SU-DHL-6 (cell line): ENCODE measurements at regions not wholly inside any gene's neighbourhood (a gene's known extent, or its start where the extent isn't known, plus 50 kb on each side); places are given as distances from the start of the nearest gene placed in this dataset.

Experiments used
- H2AFZ ChIP-seq: fragments of 200-600 bp; sonication (generic); 2 replicates; pipeline ENCODE4 v1.6.1; 2014; ENCODE audit warnings: low read depth, mild to moderate bottlenecking, moderate library complexity, mixed read lengths, antibody characterized with exemption, low read length; ENCODE audit not compliant: severe bottlenecking
- H3F3A ChIP-seq: fragments of 200-600 bp; shearing (Covaris generic); 2 replicates; pipeline ENCODE4 v1.6.0; 2016; ENCODE audit warnings: antibody characterized with exemption, mild to moderate bottlenecking; ENCODE audit not compliant: insufficient read depth
- H3K27ac ChIP-seq: fragments of 200-600 bp; sonication (generic); 2 replicates; pipeline ENCODE4 v1.5.1; 2016; ENCODE audit warnings: low read depth, mild to moderate bottlenecking, low read length, moderate library complexity, mixed read lengths
- H3K27me3 ChIP-seq: fragments of 200-600 bp; sonication (generic), shearing (Covaris generic); 2 replicates; pipeline ENCODE4 v1.6.0; 2014; ENCODE audit warnings: mild to moderate bottlenecking, low read length
- H3K36me3 ChIP-seq: fragments of 200-600 bp; sonication (generic); 2 replicates; pipeline ENCODE4 v1.6.1; 2014; ENCODE audit warnings: mild to moderate bottlenecking, low read length, mixed read lengths
- H3K4me2 ChIP-seq: fragments of 300-600, 200-600 bp; shearing (Covaris generic), sonication (generic); 2 replicates; pipeline ENCODE4 v1.6.0; 2014; ENCODE audit warnings: low read length, low read depth, mild to moderate bottlenecking; ENCODE audit not compliant: poor library complexity, severe bottlenecking
- H3K4me3 ChIP-seq: fragments of 200-600 bp; sonication (generic); 2 replicates; pipeline ENCODE4 v1.5.1; 2014; ENCODE audit warnings: antibody characterized with exemption, low read length, mild to moderate bottlenecking, mixed read lengths; ENCODE audit not compliant: insufficient read depth, poor library complexity, severe bottlenecking
- H3K79me2 ChIP-seq: fragments of 200-600 bp; sonication (generic); 2 replicates; pipeline ENCODE4 v1.6.1; 2014; ENCODE audit warnings: mild to moderate bottlenecking, low read length, moderate library complexity; ENCODE audit not compliant: insufficient read depth
- H3K9ac ChIP-seq: fragments of 200-600 bp; sonication (generic); 2 replicates; pipeline ENCODE4 v1.7.0; 2014; ENCODE audit warnings: mild to moderate bottlenecking, low read length
- H3K9me2 ChIP-seq: fragments of 200-600 bp; sonication (generic); replicated peaks from 2 replicates; pipeline ENCODE4 v1.6.1; 2014; ENCODE audit warnings: low read length; ENCODE audit not compliant: insufficient read depth
- H3K9me3 ChIP-seq: fragments of 200-600 bp; sonication (generic); 2 replicates; pipeline ENCODE4 v1.6.1; 2014; ENCODE audit warnings: low read length, mixed read lengths; ENCODE audit not compliant: insufficient read depth
- H4K20me1 ChIP-seq: fragments of 200-600 bp; sonication (generic); 2 replicates; pipeline ENCODE4 v1.6.1; 2014; ENCODE audit warnings: low read depth, mild to moderate bottlenecking, antibody characterized with exemption, low read length, moderate library complexity, mixed read lengths
- CTCF ChIP-seq: fragments of 200-600 bp; sonication (generic); IDR thresholded peaks from one replicate; pipeline ENCODE4 v1.5.1; 2017; ENCODE audit warnings: antibody characterized with exemption, mild to moderate bottlenecking, low read length, moderate library complexity; ENCODE audit not compliant: insufficient read depth, poor library complexity, severe bottlenecking
- EZH2phosphoT487 ChIP-seq: fragments of 200-600 bp; sonication (generic), shearing (Covaris generic); conservative IDR thresholded peaks from 2 replicates; pipeline ENCODE4 v1.6.1; 2018; ENCODE audit warnings: mild to moderate bottlenecking, antibody characterized with exemption, low read length, moderate library complexity, mixed read lengths

DNA sequence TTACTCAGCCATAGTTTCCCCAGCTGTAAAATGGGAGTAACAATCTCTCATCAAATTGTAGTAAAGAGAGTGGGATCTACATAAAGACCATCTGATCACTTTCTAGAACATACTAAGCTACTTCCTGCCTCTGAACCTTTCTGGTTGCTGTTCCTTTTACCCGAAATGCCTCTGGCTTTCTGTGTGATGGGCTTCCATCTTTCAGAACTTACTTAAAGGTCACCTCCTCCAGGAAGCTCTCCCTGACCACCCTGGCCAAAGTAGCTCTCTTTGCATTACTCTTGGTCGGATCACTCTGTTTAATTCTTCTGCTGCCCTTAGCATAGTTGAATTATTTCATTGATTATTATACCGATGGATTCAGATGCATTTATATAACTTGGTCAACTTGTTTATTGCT, 171.0 kb downstream of the BMP7 start:
- no peaks in the 10 kb centered on the region for H3K36me3 ChIP-seq
- H3K4me2 ChIP-seq: no peak overlapping the region
- H3K79me2 ChIP-seq: no peaks in the 10 kb centered on the region
- H3K27ac ChIP-seq: no peak overlapping the region
- H3K9me2 ChIP-seq: no peaks in the 10 kb centered on the region
- no peaks in the 10 kb centered on the region for H3K27me3 ChIP-seq
- no peaks in the 10 kb centered on the region for H4K20me1 ChIP-seq
- no peaks in the 10 kb centered on the region for H3F3A ChIP-seq
- H2AFZ ChIP-seq: no peak overlapping the region
- TF ChIP-seq EZH2phosphoT487: no peak
- TF ChIP-seq CTCF: no peak
- H3K9ac ChIP-seq: no peak overlapping the region
- no peak overlapping the region for H3K4me3 ChIP-seq
- H3K9me3 ChIP-seq: no peaks in the 10 kb centered on the region

DNA sequence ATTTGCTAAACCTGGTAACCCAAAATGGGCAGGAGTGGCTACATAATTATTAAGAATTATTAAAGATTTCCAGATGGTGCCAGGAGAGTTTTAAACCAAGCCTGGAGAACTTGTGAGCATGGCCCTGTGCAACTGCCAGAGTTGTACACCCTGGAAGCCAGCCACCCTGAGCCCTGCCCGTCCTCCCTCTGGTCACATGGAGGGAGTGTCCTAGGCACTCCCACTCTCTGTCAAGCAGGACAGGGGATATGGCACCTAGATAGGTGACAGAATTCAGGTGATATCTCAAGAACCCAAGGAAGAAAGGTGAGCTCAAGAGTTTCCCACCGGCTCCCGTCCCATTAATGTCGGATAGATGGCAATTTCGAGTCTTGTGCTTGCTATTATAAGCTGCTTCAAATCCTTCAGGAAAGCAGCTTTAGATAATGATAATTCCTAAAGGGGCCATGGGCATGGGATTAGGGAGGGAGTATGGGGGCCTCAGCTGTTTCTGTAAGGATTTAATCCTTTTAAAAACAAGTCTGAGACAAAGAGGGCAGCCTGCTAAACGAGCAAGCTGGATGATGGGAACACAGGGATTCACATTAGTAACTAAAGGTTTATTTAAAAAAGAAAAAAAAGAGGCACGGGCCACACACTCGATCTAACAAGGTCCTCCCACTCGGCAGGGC, 169.1 kb downstream of the BMP7 start:
- H3K36me3 ChIP-seq: no peaks in the 10 kb centered on the region
- no peak overlapping the region for H3K27ac ChIP-seq

DNA sequence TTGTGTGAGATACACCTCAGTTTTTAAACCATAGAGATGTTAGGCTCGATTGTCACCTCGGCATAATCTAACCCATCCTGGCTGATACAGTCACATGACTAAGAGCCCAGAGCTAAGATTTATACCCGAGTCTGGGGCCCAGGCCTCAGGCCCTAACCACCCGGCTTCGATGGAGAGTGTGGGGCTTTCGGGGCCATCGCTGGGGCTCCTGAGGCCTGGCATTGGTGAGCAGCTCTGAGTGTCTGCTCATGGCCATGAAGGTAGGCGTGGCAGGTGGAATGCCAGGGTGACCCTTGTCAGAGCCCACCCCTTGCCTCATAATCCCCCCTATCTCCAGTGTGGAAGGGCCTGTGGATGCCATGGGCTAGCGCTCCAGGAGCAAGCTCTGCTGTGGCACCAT, 164.3 kb downstream of the BMP7 start:
- H3K36me3 ChIP-seq: no peaks in the 10 kb centered on the region
- no peaks in the 10 kb centered on the region for H3K27me3 ChIP-seq
- no peak overlapping the region for H3K4me3 ChIP-seq
- no peak overlapping the region for H3K9ac ChIP-seq
- H3K9me3 ChIP-seq: no peaks in the 10 kb centered on the region
- no peaks in the 10 kb centered on the region for H3F3A ChIP-seq
- H3K9me2 ChIP-seq: no peaks in the 10 kb centered on the region
- no peak overlapping the region for H3K4me2 ChIP-seq
- TF ChIP-seq CTCF (no peak), EZH2phosphoT487 (no peak)
- no peak overlapping the region for H3K27ac ChIP-seq
- no peaks in the 10 kb centered on the region for H4K20me1 ChIP-seq
- no peak overlapping the region for H2AFZ ChIP-seq
- H3K79me2 ChIP-seq: no peaks in the 10 kb centered on the region

More for the DNA sequence above, 169.1 kb downstream of the BMP7 start:
- Histone ChIP-seq H4K20me1 (no peaks in the 10 kb centered on the region), H3K4me2 (no peak overlapping the region), H3K4me3 (no peak overlapping the region), H3K79me2 (no peaks in the 10 kb centered on the region), H3F3A (no peaks in the 10 kb centered on the region), H3K9me2 (no peaks in the 10 kb centered on the region), H3K9me3 (no peaks in the 10 kb centered on the region), H3K27me3 (no peaks in the 10 kb centered on the region), H2AFZ (no peak overlapping the region), H3K9ac (no peak overlapping the region)
- TF ChIP-seq CTCF (no peak), EZH2phosphoT487 (no peak)
